ENCODE measurements at regions not wholly inside any gene's neighbourhood (a gene's known extent, or its start where the extent isn't known, plus 50 kb on each side); places are given as distances from the start of the nearest gene placed in this dataset.

DNA sequence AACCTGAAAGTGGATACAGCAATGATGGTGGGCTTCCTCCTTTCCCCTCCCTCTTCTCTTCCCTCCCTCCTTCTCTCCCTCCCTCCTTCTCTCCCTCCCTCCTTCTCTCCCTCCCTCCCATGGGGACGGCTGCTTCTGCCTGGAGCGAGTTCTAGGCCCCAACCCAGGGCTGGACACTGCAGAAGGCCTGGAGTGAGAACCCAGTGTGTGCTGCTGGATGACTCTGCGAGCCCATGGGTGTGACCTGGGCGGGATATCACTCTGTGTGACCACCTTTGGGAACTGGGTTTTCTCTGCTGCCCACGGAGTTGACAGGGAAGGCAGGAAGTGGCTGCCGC is 242.6 kb upstream of the GSE1 start:
- in situ Hi-C loops (cut with HindIII; ENCODE audit: extremely low pct_ligation_motif_present, low pct_unique_long_range_greater_than_20kb) = no loop called here
- H3K27ac ChIP-seq (ENCODE audit: extremely low read length, insufficient read depth, low read length) = no peak overlapping the region
- 72% methylated on average over 5 of the region's 6 CpGs for WGBS (ENCODE audit: low lambda C conversion rate)
- H3K9ac ChIP-seq (ENCODE audit: insufficient read depth, low read depth, low read length) = no peak overlapping the region
- no peaks in the 10 kb centered on the region; the same call in 1 of the 2 replicates for H4K20me1 ChIP-seq (ENCODE audit: insufficient read depth, low read length)
- POLR2A ChIA-PET = no interaction called here
- BruUV-seq (replicated peaks) = no TSS peak
- H3K27me3 ChIP-seq (ENCODE audit: control insufficient read depth in 1 of 2, insufficient read depth in 2 of 2, low read length in 2 of 2) = no peaks in the 10 kb centered on the region; a peak in 1 of 5 replicates
- FAIRE-seq (no peak), ATAC-seq (no peak), DNase-seq (ENCODE audit: low spot score) (no peak)
- TF ChIP-seq, protein P1, sequence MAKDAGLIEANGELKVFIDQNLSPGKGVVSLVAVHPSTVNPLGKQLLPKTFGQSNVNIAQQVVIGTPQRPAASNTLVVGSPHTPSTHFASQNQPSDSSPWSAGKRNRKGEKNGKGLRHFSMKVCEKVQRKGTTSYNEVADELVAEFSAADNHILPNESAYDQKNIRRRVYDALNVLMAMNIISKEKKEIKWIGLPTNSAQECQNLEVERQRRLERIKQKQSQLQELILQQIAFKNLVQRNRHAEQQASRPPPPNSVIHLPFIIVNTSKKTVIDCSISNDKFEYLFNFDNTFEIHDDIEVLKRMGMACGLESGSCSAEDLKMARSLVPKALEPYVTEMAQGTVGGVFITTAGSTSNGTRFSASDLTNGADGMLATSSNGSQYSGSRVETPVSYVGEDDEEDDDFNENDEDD (CRISPR knock-in tag; IDR thresholded peaks at IDR 0.05; ENCODE audit: borderline replicate concordance) = no peak
- peak; percentile 1; the same call in 1 of the 2 replicates for TF ChIP-seq SALL1 (CRISPR knock-in tag; IDR thresholded peaks at IDR 0.05)
- no peak overlapping the region for H3K4me3 ChIP-seq (replicated peaks in 1 of 3; ENCODE audit: insufficient read depth in 1 of 3, low read depth in 2 of 3, low read length in 3 of 3)
- peaks cover 1% of the 10 kb centered on the region for H3K4me1 ChIP-seq (ENCODE audit: insufficient read depth, low read length)
- no peak overlapping the region for H3K4me2 ChIP-seq (ENCODE audit: low read depth, low read length)
- no peaks in the 10 kb centered on the region for H3K36me3 ChIP-seq (replicated peaks in 1 of 2; ENCODE audit: control insufficient read depth in 1 of 2, insufficient read depth in 2 of 2, low read length in 2 of 2)
- H3K79me2 ChIP-seq (ENCODE audit: insufficient read depth, low read length) = no peaks in the 10 kb centered on the region
- CTCF ChIA-PET (ENCODE audit: low intra/inter-chr PET ratio, low total read pairs) = interaction anchor here (1.5 to 1.8 kb wide), 2 partner anchors 23 to 240 kb away, joined by 4 to 9 read pairs; no protein-coding TSS in a partner anchor
- no peaks in the 10 kb centered on the region for H3K9me3 ChIP-seq (ENCODE audit: low read length)
- intact Hi-C loops (cut with micrococcal nuclease; ENCODE audit: unreplicated experiment) = no loop called here
- H2AFZ ChIP-seq (ENCODE audit: low read length) = no peak overlapping the region

DNA sequence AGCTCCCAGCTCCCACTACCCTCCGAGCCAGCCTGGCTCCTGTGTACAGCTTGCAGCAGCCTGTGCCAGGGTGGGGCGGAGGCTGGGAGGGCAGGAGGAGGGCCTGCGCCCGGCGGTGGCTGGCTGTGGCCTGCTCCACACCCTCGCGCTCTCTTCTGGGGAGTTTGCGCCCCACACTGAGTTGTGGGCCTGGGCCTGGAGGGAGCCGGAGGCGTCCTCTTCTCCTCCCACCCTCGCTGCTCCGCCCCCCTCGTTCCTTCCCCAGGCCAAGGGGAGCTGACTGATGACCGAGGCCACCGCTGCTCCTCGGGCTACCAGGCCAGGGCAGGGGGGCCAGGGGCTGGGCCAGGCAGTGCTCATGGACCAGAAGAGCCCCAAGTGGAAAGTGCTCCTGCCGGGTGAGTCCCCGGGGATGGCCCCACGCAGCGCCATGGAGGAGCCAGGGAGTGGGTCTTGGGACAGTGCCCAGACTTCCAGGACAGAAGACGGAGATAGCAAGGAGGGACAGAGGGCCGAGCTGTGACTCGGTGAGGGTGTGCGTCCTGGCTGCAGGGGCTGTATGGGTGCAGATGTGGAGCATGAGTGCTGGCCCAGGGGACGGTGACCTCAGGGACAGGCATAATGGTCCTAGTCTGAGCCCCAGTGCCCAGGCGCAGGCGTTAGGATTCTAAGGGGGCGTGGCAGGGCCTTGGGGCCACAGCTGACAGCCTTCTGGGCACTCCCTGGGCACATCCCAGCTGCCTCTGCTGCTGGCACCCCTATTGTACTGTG is 242.1 kb upstream of the GSE1 start:
- Histone ChIP-seq H3K36me3 (replicated peaks in 1 of 2; ENCODE audit: control insufficient read depth in 1 of 2, insufficient read depth in 2 of 2, low read length in 2 of 2) (no peaks in the 10 kb centered on the region), H3K9me3 (ENCODE audit: low read length) (no peaks in the 10 kb centered on the region), H3K4me1 (ENCODE audit: insufficient read depth, low read length) (no peaks in the 10 kb centered on the region), H4K20me1 (ENCODE audit: insufficient read depth, low read length) (no peaks in the 10 kb centered on the region; the same call in 1 of the 2 replicates), H2AFZ (ENCODE audit: low read length) (no peak overlapping the region), H3K4me3 (replicated peaks in 1 of 3; ENCODE audit: insufficient read depth in 1 of 3, low read depth in 2 of 3, low read length in 3 of 3) (no peak overlapping the region), H3K27ac (ENCODE audit: extremely low read length, insufficient read depth, low read length) (no peak overlapping the region), H3K27me3 (ENCODE audit: control insufficient read depth in 1 of 2, insufficient read depth in 2 of 2, low read length in 2 of 2) (no peaks in the 10 kb centered on the region; a peak in 1 of 5 replicates), H3K79me2 (ENCODE audit: insufficient read depth, low read length) (no peaks in the 10 kb centered on the region), H3K9ac (ENCODE audit: insufficient read depth, low read depth, low read length) (no peak overlapping the region), H3K4me2 (ENCODE audit: low read depth, low read length) (no peak overlapping the region)
- intact Hi-C loops (cut with micrococcal nuclease; ENCODE audit: unreplicated experiment) (no loop called here), in situ Hi-C loops (cut with HindIII; ENCODE audit: extremely low pct_ligation_motif_present, low pct_unique_long_range_greater_than_20kb) (no loop called here)
- DNase-seq (ENCODE audit: low spot score) (no peak), FAIRE-seq (no peak), ATAC-seq (no peak)
- CTCF ChIA-PET (ENCODE audit: low intra/inter-chr PET ratio, low total read pairs) = interaction anchor here (1.5 to 1.8 kb wide), 2 partner anchors 23 to 239 kb away, joined by 4 to 9 read pairs; no protein-coding TSS in a partner anchor
- 70% methylated on average over 23 of the region's 28 CpGs for WGBS (ENCODE audit: low lambda C conversion rate)
- POLR2A ChIA-PET = no interaction called here
- no TSS peak for BruUV-seq (replicated peaks)
- TF ChIP-seq, protein P2, sequence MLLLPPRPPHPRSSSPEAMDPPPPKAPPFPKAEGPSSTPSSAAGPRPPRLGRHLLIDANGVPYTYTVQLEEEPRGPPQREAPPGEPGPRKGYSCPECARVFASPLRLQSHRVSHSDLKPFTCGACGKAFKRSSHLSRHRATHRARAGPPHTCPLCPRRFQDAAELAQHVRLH (CRISPR knock-in tag; IDR thresholded peaks at IDR 0.05; ENCODE audit: borderline replicate concordance, low read depth) = no peak
- TF ChIP-seq CHCHD3 (CRISPR knock-in tag; IDR thresholded peaks at IDR 0.05) (no peak), U2AF2 (IDR thresholded peaks at IDR 0.05; ENCODE audit: low read depth, low read length) (no peak), HNRNPL (IDR thresholded peaks at IDR 0.05; ENCODE audit: low read depth, low read length) (no peak), ZNF816 (CRISPR knock-in tag; IDR thresholded peaks at IDR 0.05; ENCODE audit: borderline replicate concordance) (no peak), ZNF121 (CRISPR knock-in tag; IDR thresholded peaks at IDR 0.05) (no peak), ZMYM3 (CRISPR knock-in tag; IDR thresholded peaks at IDR 0.05) (no peak), HNRNPH1 (optimal IDR thresholded peaks at IDR 0.05; ENCODE audit: low read depth, low read length) (no peak), CBX1 (IDR thresholded peaks at IDR 0.05; ENCODE audit: low read depth) (no peak), EED (CRISPR knock-in tag; IDR thresholded peaks at IDR 0.05) (no peak)
- TF ChIP-seq, protein P3, sequence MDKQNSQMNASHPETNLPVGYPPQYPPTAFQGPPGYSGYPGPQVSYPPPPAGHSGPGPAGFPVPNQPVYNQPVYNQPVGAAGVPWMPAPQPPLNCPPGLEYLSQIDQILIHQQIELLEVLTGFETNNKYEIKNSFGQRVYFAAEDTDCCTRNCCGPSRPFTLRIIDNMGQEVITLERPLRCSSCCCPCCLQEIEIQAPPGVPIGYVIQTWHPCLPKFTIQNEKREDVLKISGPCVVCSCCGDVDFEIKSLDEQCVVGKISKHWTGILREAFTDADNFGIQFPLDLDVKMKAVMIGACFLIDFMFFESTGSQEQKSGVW (CRISPR knock-in tag; IDR thresholded peaks at IDR 0.05; ENCODE audit: borderline replicate concordance) = no peak
- TF ChIP-seq, protein P4, sequence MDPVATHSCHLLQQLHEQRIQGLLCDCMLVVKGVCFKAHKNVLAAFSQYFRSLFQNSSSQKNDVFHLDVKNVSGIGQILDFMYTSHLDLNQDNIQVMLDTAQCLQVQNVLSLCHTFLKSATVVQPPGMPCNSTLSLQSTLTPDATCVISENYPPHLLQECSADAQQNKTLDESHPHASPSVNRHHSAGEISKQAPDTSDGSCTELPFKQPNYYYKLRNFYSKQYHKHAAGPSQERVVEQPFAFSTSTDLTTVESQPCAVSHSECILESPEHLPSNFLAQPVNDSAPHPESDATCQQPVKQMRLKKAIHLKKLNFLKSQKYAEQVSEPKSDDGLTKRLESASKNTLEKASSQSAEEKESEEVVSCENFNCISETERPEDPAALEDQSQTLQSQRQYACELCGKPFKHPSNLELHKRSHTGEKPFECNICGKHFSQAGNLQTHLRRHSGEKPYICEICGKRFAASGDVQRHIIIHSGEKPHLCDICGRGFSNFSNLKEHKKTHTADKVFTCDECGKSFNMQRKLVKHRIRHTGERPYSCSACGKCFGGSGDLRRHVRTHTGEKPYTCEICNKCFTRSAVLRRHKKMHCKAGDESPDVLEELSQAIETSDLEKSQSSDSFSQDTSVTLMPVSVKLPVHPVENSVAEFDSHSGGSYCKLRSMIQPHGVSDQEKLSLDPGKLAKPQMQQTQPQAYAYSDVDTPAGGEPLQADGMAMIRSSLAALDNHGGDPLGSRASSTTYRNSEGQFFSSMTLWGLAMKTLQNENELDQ (CRISPR knock-in tag; IDR thresholded peaks at IDR 0.05; ENCODE audit: borderline replicate concordance) = no peak
